ENCODE measurements at regions not wholly inside any gene's neighbourhood (a gene's known extent, or its start where the extent isn't known, plus 50 kb on each side); places are given as distances from the start of the nearest gene placed in this dataset.

DNA sequence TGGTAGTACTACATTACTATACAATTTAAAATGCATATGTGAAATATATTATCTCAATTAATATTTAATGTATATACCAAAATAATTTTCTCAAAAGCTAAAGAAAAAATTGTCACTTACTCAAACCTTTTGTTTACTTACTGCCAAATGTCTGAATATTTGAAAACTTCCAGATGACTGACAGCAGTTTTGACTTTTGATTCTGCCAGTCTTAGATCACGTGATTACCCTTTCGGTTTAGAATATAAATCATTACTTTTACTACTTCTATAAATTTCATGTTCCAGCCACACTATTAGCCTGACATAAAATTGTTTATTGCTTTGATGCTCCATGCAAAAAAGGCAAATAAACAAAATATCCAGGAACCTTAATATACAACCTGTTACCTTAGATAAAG lies 680.7 kb upstream of the ID4 start:
- no peaks in the 10 kb centered on the region for H3K4me1 ChIP-seq (ENCODE audit: insufficient read depth, insufficient read length)
- no peaks in the 10 kb centered on the region for H3K9me3 ChIP-seq (ENCODE audit: insufficient read depth, low read length)
- no peaks in the 10 kb centered on the region for H3K27me3 ChIP-seq (ENCODE audit: insufficient read depth, insufficient read length)
- H3K36me3 ChIP-seq (ENCODE audit: insufficient read depth, insufficient read length, low read length): no peaks in the 10 kb centered on the region
- H3K9ac ChIP-seq (ENCODE audit: insufficient read length, low read depth): no peak overlapping the region
- no peak for TF ChIP-seq YY1 (IDR thresholded peaks at IDR 0.05; ENCODE audit: insufficient read depth, insufficient read length)
- no peak for TF ChIP-seq ZNF274 (IDR thresholded peaks at IDR 0.05; ENCODE audit: low read depth, low read length)
- no peak for TF ChIP-seq SUZ12 (IDR thresholded peaks at IDR 0.05; ENCODE audit: extremely low read depth, insufficient read depth, insufficient read length)
- DNase-seq (ENCODE audit: low read depth, low spot score): no peak
- H3K4me3 ChIP-seq (ENCODE audit: insufficient read length, low read depth): no peak overlapping the region

DNA sequence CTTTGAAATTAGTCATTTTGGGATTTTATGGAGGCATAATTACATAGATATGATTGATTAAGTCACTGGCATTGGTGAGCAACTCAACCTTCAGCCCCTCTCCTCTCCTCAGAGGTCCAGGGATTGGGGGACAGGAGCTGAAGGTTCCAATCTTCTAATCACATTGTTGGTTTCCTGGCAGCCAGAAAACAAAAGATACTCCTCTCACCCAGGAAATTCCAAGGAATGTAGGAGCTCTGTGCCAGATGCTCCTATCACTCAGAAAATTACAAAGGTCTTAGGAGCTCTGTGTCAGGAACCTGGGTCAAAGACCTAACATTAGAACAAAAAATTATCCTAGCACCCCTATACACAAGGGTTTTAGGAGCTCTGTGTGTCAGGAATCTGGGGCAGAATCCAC lies 679.7 kb upstream of the ID4 start:
- Histone ChIP-seq H3K4me3 (ENCODE audit: insufficient read length, low read depth) (no peak overlapping the region), H3K9ac (ENCODE audit: insufficient read length, low read depth) (no peak overlapping the region), H3K36me3 (ENCODE audit: insufficient read depth, insufficient read length, low read length) (no peaks in the 10 kb centered on the region), H3K4me1 (ENCODE audit: insufficient read depth, insufficient read length) (no peaks in the 10 kb centered on the region), H3K9me3 (ENCODE audit: insufficient read depth, low read length) (no peaks in the 10 kb centered on the region), H3K27me3 (ENCODE audit: insufficient read depth, insufficient read length) (no peaks in the 10 kb centered on the region)
- TF ChIP-seq SUZ12 (IDR thresholded peaks at IDR 0.05; ENCODE audit: extremely low read depth, insufficient read depth, insufficient read length) (no peak), ZNF274 (IDR thresholded peaks at IDR 0.05; ENCODE audit: low read depth, low read length) (no peak), YY1 (IDR thresholded peaks at IDR 0.05; ENCODE audit: insufficient read depth, insufficient read length) (no peak)
- DNase-seq (ENCODE audit: low read depth, low spot score): no peak

DNA sequence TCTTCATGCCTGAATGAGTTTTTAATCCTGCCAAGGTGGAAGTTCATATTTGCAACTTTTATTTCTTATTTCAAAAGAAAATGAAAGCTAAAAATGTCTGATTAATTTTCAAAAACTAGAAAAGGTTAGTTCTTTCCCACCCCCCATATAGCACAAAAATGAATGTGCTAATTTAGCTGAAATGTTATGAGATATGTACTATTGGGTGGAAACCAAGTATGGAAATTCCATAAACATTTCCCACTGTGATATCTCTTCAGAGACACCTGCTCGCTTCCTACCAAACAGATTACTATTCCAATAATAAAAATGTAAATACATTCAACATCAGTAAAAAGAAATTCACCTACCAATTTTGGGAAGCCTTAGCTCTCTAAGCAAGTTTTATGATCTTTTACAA lies 678.6 kb upstream of the ID4 start:
- DNase-seq (ENCODE audit: low read depth, low spot score): no peak
- Histone ChIP-seq H3K36me3 (ENCODE audit: insufficient read depth, insufficient read length, low read length) (no peaks in the 10 kb centered on the region), H3K9ac (ENCODE audit: insufficient read length, low read depth) (no peak overlapping the region), H3K9me3 (ENCODE audit: insufficient read depth, low read length) (no peaks in the 10 kb centered on the region), H3K4me1 (ENCODE audit: insufficient read depth, insufficient read length) (no peaks in the 10 kb centered on the region), H3K27me3 (ENCODE audit: insufficient read depth, insufficient read length) (no peaks in the 10 kb centered on the region), H3K4me3 (ENCODE audit: insufficient read length, low read depth) (no peak overlapping the region)
- no peak for TF ChIP-seq SUZ12 (IDR thresholded peaks at IDR 0.05; ENCODE audit: extremely low read depth, insufficient read depth, insufficient read length)
- TF ChIP-seq YY1 (IDR thresholded peaks at IDR 0.05; ENCODE audit: insufficient read depth, insufficient read length): no peak
- no peak for TF ChIP-seq ZNF274 (IDR thresholded peaks at IDR 0.05; ENCODE audit: low read depth, low read length)

DNA sequence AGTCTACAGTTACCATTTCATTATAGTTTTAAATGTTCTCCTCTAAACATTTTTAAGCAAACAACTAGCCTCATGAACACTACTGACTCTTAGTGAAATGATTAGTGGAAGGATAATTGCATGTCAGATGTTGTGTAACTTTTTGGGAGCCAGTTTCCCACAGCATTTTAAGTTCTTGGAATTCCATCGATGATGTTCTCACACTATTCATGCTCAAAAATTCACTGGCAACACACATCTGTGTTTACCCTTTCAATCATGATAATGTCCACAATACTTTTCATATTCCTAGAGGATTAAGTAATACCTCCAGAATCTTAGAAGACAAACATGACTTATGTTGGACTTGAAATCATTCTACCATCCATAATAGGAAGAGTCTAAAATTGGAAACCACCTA lies 678.1 kb upstream of the ID4 start:
- Histone ChIP-seq H3K4me3 (ENCODE audit: insufficient read length, low read depth) (no peak overlapping the region), H3K9me3 (ENCODE audit: insufficient read depth, low read length) (no peaks in the 10 kb centered on the region), H3K27me3 (ENCODE audit: insufficient read depth, insufficient read length) (no peaks in the 10 kb centered on the region), H3K4me1 (ENCODE audit: insufficient read depth, insufficient read length) (no peaks in the 10 kb centered on the region), H3K36me3 (ENCODE audit: insufficient read depth, insufficient read length, low read length) (no peaks in the 10 kb centered on the region), H3K9ac (ENCODE audit: insufficient read length, low read depth) (no peak overlapping the region)
- DNase-seq (ENCODE audit: low read depth, low spot score): no peak
- TF ChIP-seq YY1 (IDR thresholded peaks at IDR 0.05; ENCODE audit: insufficient read depth, insufficient read length) (no peak), SUZ12 (IDR thresholded peaks at IDR 0.05; ENCODE audit: extremely low read depth, insufficient read depth, insufficient read length) (no peak), ZNF274 (IDR thresholded peaks at IDR 0.05; ENCODE audit: low read depth, low read length) (no peak)

DNA sequence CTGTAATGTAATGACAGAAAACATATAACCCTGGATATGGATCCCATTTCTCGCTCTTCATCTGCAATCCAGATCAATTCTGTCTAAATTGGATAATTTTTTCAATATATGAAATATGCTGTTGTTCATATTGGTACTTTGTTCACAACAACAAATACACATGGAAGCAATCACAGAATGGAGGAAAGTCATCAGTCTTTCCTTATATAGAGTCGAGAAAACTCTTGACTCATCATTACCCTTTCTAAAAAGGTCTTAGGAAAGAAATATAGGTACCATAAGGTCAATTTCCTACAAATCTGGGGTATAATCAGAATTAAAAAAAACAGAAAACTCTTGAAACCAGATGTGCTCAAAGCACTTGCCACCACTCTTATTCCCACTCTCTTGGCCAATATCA lies 677.6 kb upstream of the ID4 start:
- Histone ChIP-seq H3K36me3 (ENCODE audit: insufficient read depth, insufficient read length, low read length) (no peaks in the 10 kb centered on the region), H3K4me1 (ENCODE audit: insufficient read depth, insufficient read length) (no peaks in the 10 kb centered on the region), H3K9me3 (ENCODE audit: insufficient read depth, low read length) (no peaks in the 10 kb centered on the region), H3K27me3 (ENCODE audit: insufficient read depth, insufficient read length) (no peaks in the 10 kb centered on the region), H3K4me3 (ENCODE audit: insufficient read length, low read depth) (no peak overlapping the region), H3K9ac (ENCODE audit: insufficient read length, low read depth) (no peak overlapping the region)
- TF ChIP-seq SUZ12 (IDR thresholded peaks at IDR 0.05; ENCODE audit: extremely low read depth, insufficient read depth, insufficient read length) (no peak), ZNF274 (IDR thresholded peaks at IDR 0.05; ENCODE audit: low read depth, low read length) (no peak)
- DNase-seq (ENCODE audit: low read depth, low spot score): no peak

DNA sequence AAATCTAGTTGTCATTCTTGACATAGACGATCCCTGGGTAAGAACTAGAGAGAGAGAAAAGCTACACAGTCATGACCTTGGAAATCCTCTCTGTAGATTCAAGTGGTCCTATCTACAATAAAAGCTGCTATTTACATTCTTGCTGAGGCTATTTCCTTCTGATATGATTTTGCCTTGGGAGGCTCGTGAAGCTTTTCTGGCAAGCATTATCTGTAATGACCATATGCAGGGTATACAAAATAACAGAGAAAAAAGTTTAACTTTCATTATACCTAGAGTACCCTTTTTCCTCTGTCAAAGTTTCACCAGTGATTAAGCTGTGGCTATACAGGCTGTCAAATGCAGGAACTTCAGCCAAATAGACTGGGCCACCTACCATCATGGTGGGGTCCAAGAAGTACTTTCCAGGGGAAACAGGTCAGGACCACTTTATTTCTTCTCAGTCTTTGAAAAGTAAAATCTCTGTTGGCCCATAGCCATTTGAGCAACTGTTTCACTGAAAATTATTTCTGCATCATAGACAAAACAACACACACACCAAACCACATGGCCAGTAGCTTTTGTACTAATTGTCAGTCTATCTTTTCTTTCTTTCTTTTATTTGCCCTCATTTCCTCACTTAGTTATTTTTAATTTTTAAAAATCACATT lies 677.0 kb upstream of the ID4 start:
- Histone ChIP-seq H3K36me3 (ENCODE audit: insufficient read depth, insufficient read length, low read length) (no peaks in the 10 kb centered on the region), H3K4me3 (ENCODE audit: insufficient read length, low read depth) (no peak overlapping the region), H3K27me3 (ENCODE audit: insufficient read depth, insufficient read length) (no peaks in the 10 kb centered on the region), H3K4me1 (ENCODE audit: insufficient read depth, insufficient read length) (no peaks in the 10 kb centered on the region), H3K9me3 (ENCODE audit: insufficient read depth, low read length) (no peaks in the 10 kb centered on the region), H3K9ac (ENCODE audit: insufficient read length, low read depth) (no peak overlapping the region)
- no peak for DNase-seq (ENCODE audit: low read depth, low spot score)
- no peak for TF ChIP-seq SUZ12 (IDR thresholded peaks at IDR 0.05; ENCODE audit: extremely low read depth, insufficient read depth, insufficient read length)
- TF ChIP-seq ZNF274 (IDR thresholded peaks at IDR 0.05; ENCODE audit: low read depth, low read length): no peak
- no peak for TF ChIP-seq YY1 (IDR thresholded peaks at IDR 0.05; ENCODE audit: insufficient read depth, insufficient read length)

DNA sequence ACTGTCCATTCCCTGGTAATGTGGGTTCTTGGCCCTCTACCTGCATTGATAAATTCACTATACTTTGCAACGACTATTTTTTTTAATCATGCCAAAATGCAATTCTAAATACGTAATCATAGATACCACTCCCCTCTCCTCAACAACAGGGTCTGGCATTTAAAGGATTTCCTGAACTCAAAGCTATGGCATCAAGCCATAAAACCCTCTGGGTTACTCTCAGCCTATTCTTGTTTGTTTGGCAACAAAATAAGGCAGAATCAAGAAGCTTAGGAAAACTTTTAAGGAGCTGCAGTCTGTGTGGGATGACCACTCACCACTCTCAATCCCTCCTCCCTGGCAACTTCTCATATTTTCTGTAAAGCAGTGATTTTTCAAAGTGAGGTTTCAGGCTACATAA lies 669.9 kb upstream of the ID4 start:
- no peak for DNase-seq (ENCODE audit: low read depth, low spot score)
- no peak for TF ChIP-seq ZNF274 (IDR thresholded peaks at IDR 0.05; ENCODE audit: low read depth, low read length)
- no peak for TF ChIP-seq SUZ12 (IDR thresholded peaks at IDR 0.05; ENCODE audit: extremely low read depth, insufficient read depth, insufficient read length)
- no peak for TF ChIP-seq YY1 (IDR thresholded peaks at IDR 0.05; ENCODE audit: insufficient read depth, insufficient read length)
- Histone ChIP-seq H3K36me3 (ENCODE audit: insufficient read depth, insufficient read length, low read length) (no peaks in the 10 kb centered on the region), H3K9ac (ENCODE audit: insufficient read length, low read depth) (no peak overlapping the region), H3K4me1 (ENCODE audit: insufficient read depth, insufficient read length) (no peaks in the 10 kb centered on the region), H3K9me3 (ENCODE audit: insufficient read depth, low read length) (no peaks in the 10 kb centered on the region), H3K27me3 (ENCODE audit: insufficient read depth, insufficient read length) (no peaks in the 10 kb centered on the region), H3K4me3 (ENCODE audit: insufficient read length, low read depth) (no peak overlapping the region)

All from NT2/D1 (cell line).